Sigmoid colon (tissue), 4 donors: ENCODE measurements at regions not wholly inside any gene's neighbourhood (a gene's known extent, or its start where the extent isn't known, plus 50 kb on each side); places are given as distances from the start of the nearest gene placed in this dataset.

Experiments used
- CTCF ChIP-seq, 4 experiments: fragments of 450-650 bp in 3 of 4; fragments of 200-600 bp in 1 of 4; IDR thresholded peaks; one replicate each; pipeline ENCODE4 v1.5.1; 2016 to 2019; ENCODE audit warnings: antibody characterized with exemption in 4 of 4, mild to moderate bottlenecking in 3 of 4, moderate library complexity in 2 of 4
- EP300 ChIP-seq, 4 donors: sonication (generic); formaldehyde crosslinking; IDR thresholded peaks; one replicate each; pipeline ENCODE4 v1.6.1; 2017; ENCODE audit warnings: antibody characterized with exemption in 4 of 4
- POLR2A ChIP-seq, 2 donors: fragments of 450-650 bp; IDR thresholded peaks; one replicate each; pipeline ENCODE4 v1.6.1; 2016; ENCODE audit warnings: antibody characterized with exemption in 2 of 2, mild to moderate bottlenecking in 2 of 2, moderate library complexity in 2 of 2
- POLR2AphosphoS5 ChIP-seq, 4 donors: sonication (generic); formaldehyde crosslinking; IDR thresholded peaks; one replicate each; pipeline ENCODE4 v1.6.1; 2017; ENCODE audit warnings: antibody characterized with exemption in 4 of 4

GRCh38 chr18:14916851-14917250, 168.9 kb downstream of the ANKRD30B start:
- no peak for TF ChIP-seq POLR2AphosphoS5 (IDR thresholded peaks at IDR 0.05)
- no peak for TF ChIP-seq POLR2A (IDR thresholded peaks at IDR 0.05)
- TF ChIP-seq CTCF (IDR thresholded peaks at IDR 0.05), result no peak
- no peak for TF ChIP-seq EP300 (IDR thresholded peaks at IDR 0.05)
